K562 (cell line): ENCODE measurements at regions not wholly inside any gene's neighbourhood (a gene's known extent, or its start where the extent isn't known, plus 50 kb on each side); places are given as distances from the start of the nearest gene placed in this dataset.

Experiments used
- ATAC-seq: fragments of 200-7000 bp; cut with Tn5 transposase; 3 replicates; pipeline ENCODE4 v1.9.1; 2020; ENCODE audit warnings: moderate library complexity
- BruUV-seq: library from RNA; stranded (reverse); fragments of 400-500 nt; replicated peaks from 2 replicates; lab custom pipeline; 2021; lab: Mats Ljungman, UMichigan
- CTCF ChIA-PET: fragments of 300-600 bp; formaldehyde crosslinking; extraction: SDS; loops from one replicate; lab custom pipeline; 2021; ENCODE audit warnings: low intra/inter-chr PET ratio; lab: Yijun Ruan, JAX
- POLR2A ChIA-PET: fragments of 300-600, 350-650 bp; sonication (Branson Sonifier 250); formaldehyde crosslinking; extraction: SDS; loops from one replicate; lab custom pipeline; 2021; ENCODE audit warnings: antibody characterized with exemption, inconsistent platforms; lab: Yijun Ruan, JAX
- DNase-seq, 4 experiments: peaks; one replicate each; pipeline versions ENCODE4 v3.0.0 to v3.0.0-alpha.2; 2011 to 2018; ENCODE audit warnings: low spot score in 3 of 4, mixed read lengths in 3 of 4; ENCODE audit errors: extremely low read depth in 1 of 4
- FAIRE-seq: peaks from 2 replicates; lab custom pipeline; 2011; peaks lifted over from hg19 to GRCh38; lab: Jason Lieb, UNC
- H2AFZ ChIP-seq: 2 replicates; pipeline ENCODE4 v1.6.0; 2011; ENCODE audit warnings: low read depth, low read length, control low read depth, inconsistent platforms
- H3K27ac ChIP-seq: fragments of 200-600 bp; 3 replicates; pipeline ENCODE4 v1.8.0; 2011; ENCODE audit warnings: low read depth, mild to moderate bottlenecking, control low read depth, inconsistent platforms, low read length, moderate library complexity, mixed read lengths; ENCODE audit errors: extremely low read depth
- H3K27me3 ChIP-seq, 2 experiments: fragments of 300-600 bp in 1 of 2; 2 replicates in 1 of 2; 3 replicates in 1 of 2; pipeline versions ENCODE4 v1.6.0 to v1.8.0; 2011; ENCODE audit warnings: inconsistent platforms in 2 of 2, low read length in 2 of 2, mild to moderate bottlenecking in 1 of 2, mixed read lengths in 1 of 2, moderate library complexity in 1 of 2; ENCODE audit not compliant: control insufficient read depth in 2 of 2, insufficient read depth in 2 of 2
- H3K36me3 ChIP-seq: fragments of 300-600 bp; 3 replicates; pipeline ENCODE4 v1.8.0; 2011; ENCODE audit warnings: mild to moderate bottlenecking, low read length, inconsistent platforms; ENCODE audit not compliant: control insufficient read depth, insufficient read depth
- H3K4me1 ChIP-seq, 2 experiments: fragments of 200-600 bp in 1 of 2; replicated peaks in 1 of 2; 2 replicates in 1 of 2; 3 replicates in 1 of 2; pipeline versions ENCODE4 v1.5.1 to v1.8.0; 2011; ENCODE audit warnings: inconsistent platforms in 2 of 2, low read length in 2 of 2, mild to moderate bottlenecking in 1 of 2, mixed read lengths in 1 of 2, moderate library complexity in 1 of 2; ENCODE audit not compliant: control insufficient read depth in 2 of 2, insufficient read depth in 2 of 2
- H3K4me2 ChIP-seq: 2 replicates; pipeline ENCODE4 v1.6.1; 2011; ENCODE audit warnings: low read length, control low read depth, inconsistent platforms, mixed read lengths; ENCODE audit not compliant: insufficient read depth
- H3K4me3 ChIP-seq: fragments of 200-600 bp; sonication (generic), shearing (Covaris generic); 2 replicates; pipeline ENCODE4 v1.5.1; 2016; ENCODE audit warnings: control low read depth, inconsistent platforms
- H3K79me2 ChIP-seq: fragments of 200-600 bp; 3 replicates; pipeline ENCODE4 v1.8.0; 2011; ENCODE audit warnings: low read length, inconsistent platforms; ENCODE audit not compliant: control insufficient read depth, insufficient read depth
- H3K9ac ChIP-seq, 2 experiments: 2 replicates each; pipeline versions ENCODE4 v1.6.0 to v1.6.1; 2011; ENCODE audit warnings: low read depth in 2 of 2, low read length in 2 of 2, control low read depth in 1 of 2, inconsistent platforms in 1 of 2, mild to moderate bottlenecking in 1 of 2, mixed read lengths in 1 of 2; ENCODE audit not compliant: insufficient read depth in 1 of 2
- H3K9me1 ChIP-seq: one replicate; pipeline ENCODE4 v1.6.0; 2011; ENCODE audit warnings: inconsistent platforms, mild to moderate bottlenecking, low read length, moderate library complexity; ENCODE audit not compliant: control insufficient read depth, insufficient read depth
- H3K9me3 ChIP-seq: replicated peaks from 2 replicates; pipeline ENCODE4 v1.5.1; 2011; ENCODE audit warnings: low read depth, low read length, inconsistent platforms; ENCODE audit not compliant: control insufficient read depth, insufficient read depth
- H4K20me1 ChIP-seq: replicated peaks from 2 replicates; pipeline ENCODE4 v1.6.1; 2011; ENCODE audit warnings: low read length, inconsistent platforms, mixed read lengths; ENCODE audit not compliant: control insufficient read depth, insufficient read depth
- ARNT ChIP-seq, 2 experiments: fragments of 450-650 bp; IDR thresholded peaks; 2 replicates each; pipeline ENCODE4 v1.6.1; 2016; ENCODE audit warnings: mild to moderate bottlenecking in 1 of 2
- CTCF ChIP-seq, 3 experiments: IDR thresholded peaks in 2 of 3; conservative IDR thresholded peaks in 1 of 3; 2 replicates each; pipeline ENCODE4 v1.5.1; 2011 to 2012; ENCODE audit warnings: low read length in 3 of 3, mild to moderate bottlenecking in 3 of 3, control low read depth in 2 of 3, improper control_type of control experiment in 1 of 3, inconsistent platforms in 1 of 3, low read depth in 1 of 3, mixed read lengths in 1 of 3, moderate library complexity in 1 of 3; ENCODE audit not compliant: insufficient read depth in 2 of 3
- ETV5 ChIP-seq: sonication (generic); formaldehyde crosslinking; IDR thresholded peaks from 2 replicates; pipeline ENCODE4 v1.4.0; 2020; ENCODE audit warnings: low read depth, mild to moderate bottlenecking, missing genetic modification reagents
- GABPB1 ChIP-seq: sonication (generic); formaldehyde crosslinking; IDR thresholded peaks from 2 replicates; pipeline ENCODE4 v1.8.0; 2022; ENCODE audit warnings: mild to moderate bottlenecking, missing genetic modification reagents
- HOMEZ ChIP-seq: fragments of 250-450 bp; sonication (Bioruptor Pico); IDR thresholded peaks from 2 replicates; pipeline ENCODE4 v1.4.0; 2020; ENCODE audit warnings: mild to moderate bottlenecking, moderate library complexity
- KDM1A ChIP-seq, 2 experiments: fragments of 450-650 bp; IDR thresholded peaks; 2 replicates each; pipeline ENCODE4 v1.6.1; 2016; ENCODE audit warnings: mild to moderate bottlenecking in 2 of 2
- MEF2A ChIP-seq: IDR thresholded peaks from 2 replicates; pipeline ENCODE4 v1.6.1; 2011; ENCODE audit warnings: low read depth, mild to moderate bottlenecking, low read length, moderate library complexity; ENCODE audit not compliant: control insufficient read depth
- MEIS2 ChIP-seq: fragments of 450-650 bp; IDR thresholded peaks from 2 replicates; pipeline ENCODE4 v1.6.1; 2014; ENCODE audit warnings: mild to moderate bottlenecking; ENCODE audit not compliant: partially characterized antibody
- MYBL2 ChIP-seq, 2 experiments: fragments of 450-650 bp in 1 of 2; sonication (generic) in 1 of 2; formaldehyde crosslinking in 1 of 2; IDR thresholded peaks; 2 replicates each; pipeline versions ENCODE4 v1.6.1 to v1.8.1; 2017 to 2022; ENCODE audit warnings: borderline replicate concordance in 1 of 2, inconsistent platforms in 1 of 2, low read depth in 1 of 2, mild to moderate bottlenecking in 1 of 2, missing genetic modification reagents in 1 of 2, moderate library complexity in 1 of 2
- MYC ChIP-seq, 2 experiments: fragments of 250-450 bp in 1 of 2; sonication (Bioruptor Pico) in 1 of 2; IDR thresholded peaks; 2 replicates each; pipeline versions ENCODE4 v1.5.1 to v1.6.1; 2012 to 2021; ENCODE audit warnings: low read depth in 2 of 2, borderline replicate concordance in 1 of 2, improper control_type of control experiment in 1 of 2, low read length in 1 of 2, mild to moderate bottlenecking in 1 of 2, moderate library complexity in 1 of 2
- SPI1 ChIP-seq: IDR thresholded peaks from 2 replicates; pipeline ENCODE4 v1.6.1; 2011; ENCODE audit warnings: low read depth, low read length, control low read depth, borderline replicate concordance
- TCF15 ChIP-seq: fragments of 250-450 bp; sonication (Bioruptor Pico); IDR thresholded peaks from 2 replicates; pipeline ENCODE4 v1.8.0; 2022; ENCODE audit warnings: moderate library complexity, mild to moderate bottlenecking, inconsistent platforms
- TCF7L2 ChIP-seq: fragments of 150-350 bp; IDR thresholded peaks from 2 replicates; pipeline ENCODE4 v1.6.1; 2016; ENCODE audit warnings: low read depth, mild to moderate bottlenecking, low read length, moderate library complexity
- ZC3H8 ChIP-seq: fragments of 450-650 bp; IDR thresholded peaks from 2 replicates; pipeline ENCODE4 v1.6.1; 2017
- ZNF274 ChIP-seq: IDR thresholded peaks from 2 replicates; pipeline ENCODE4 v1.6.1; 2011; ENCODE audit warnings: low read depth, mild to moderate bottlenecking, low read length, moderate library complexity, borderline replicate concordance
- ZNF324 ChIP-seq: fragments of 250-450 bp; sonication (Bioruptor Pico); IDR thresholded peaks from 2 replicates; pipeline ENCODE4 v1.4.0; 2020; ENCODE audit warnings: mild to moderate bottlenecking
- ZNF445 ChIP-seq: fragments of 250-450 bp; sonication (Bioruptor Pico); IDR thresholded peaks from 2 replicates; pipeline ENCODE4 v1.4.0; 2020; ENCODE audit warnings: low read depth, mild to moderate bottlenecking, moderate library complexity
- ZNF75A ChIP-seq: fragments of 450-650 bp; formaldehyde crosslinking; IDR thresholded peaks from 2 replicates; pipeline ENCODE4 v1.4.0; 2020; ENCODE audit warnings: mild to moderate bottlenecking
- WGBS: fragments of 100-300 bp; shearing (Covaris generic); methylation state at CpG from one replicate; pipeline ENCODE4 v1.1.6; 2016; ENCODE audit warnings: low coverage, mixed read lengths; ENCODE audit not compliant: insufficient coverage; ENCODE audit errors: missing lambda C conversion rate; 5-methylcytosine and 5-hydroxymethylcytosine counted together
- in situ Hi-C: fragments of 300-500 bp; cut with MboI; formaldehyde crosslinking; loops from 4 replicates; pipeline ENCODE4 v1.15.0; 2018; ENCODE audit warnings: inconsistent platforms, mixed read lengths
- intact Hi-C: fragments of 100-400 bp; cut with micrococcal nuclease; formaldehyde crosslinking; loops from 2 replicates; pipeline ENCODE4 v1.14.2; 2022

GRCh38 chr1:229836324-229836723 is 210.3 kb downstream of the URB2 start (continued):
- TF ChIP-seq SPI1 (peak; percentile 94), TCF15 (CRISPR knock-in tag) (no peak), MYC (IDR thresholded peaks at IDR 0.05; ENCODE audit: low read depth, low read length) (peak; percentile 38; the same call in 1 of the 2 replicates), MYC (CRISPR knock-in tag; IDR thresholded peaks at IDR 0.05; ENCODE audit: borderline replicate concordance, low read depth) (no peak), MEIS2 (peak; percentile 49), MYBL2 (IDR thresholded peaks at IDR 0.05; ENCODE audit: low read depth) (peak; percentile 37; the same call in 1 of the 2 replicates), MYBL2 (CRISPR knock-in tag; IDR thresholded peaks at IDR 0.05; ENCODE audit: borderline replicate concordance) (no peak)

GRCh38 chr1:229838204-229838603 is 212.2 kb downstream of the URB2 start:
- Histone ChIP-seq H3K4me2 (no peak overlapping the region), H3K27ac (no peak overlapping the region), H3K27me3 (peaks cover 11 to 13% of the 10 kb centered on the region in 2 experiments; a peak in 4 of 5 replicates), H3K79me2 (no peaks in the 10 kb centered on the region), H3K9me3 (no peaks in the 10 kb centered on the region), H3K4me3 (no peak overlapping the region), H3K9me1 (no peaks in the 10 kb centered on the region), H3K9ac (no peak overlapping the region), H3K36me3 (no peaks in the 10 kb centered on the region), H4K20me1 (no peaks in the 10 kb centered on the region), H2AFZ (no peak overlapping the region), H3K4me1 (no peaks in the 10 kb centered on the region)
- ATAC-seq (no peak), FAIRE-seq (no peak), DNase-seq (no peak)
- WGBS: 3% methylated on average over 7 of the region's 7 CpGs
- ChIA-PET POLR2A (interaction anchor here (0.6 kb wide), 2 partner anchors 22 to 44 kb away, joined by 3 to 5 read pairs; no protein-coding TSS in a partner anchor), CTCF (no interaction called here)
- no TSS peak for BruUV-seq
- intact Hi-C loops (no loop called here), in situ Hi-C loops (no loop called here)
- TF ChIP-seq MEF2A: no peak
- TF ChIP-seq ETV5 (CRISPR knock-in tag): no peak
- no peak for TF ChIP-seq ZNF75A (CRISPR knock-in tag)
- TF ChIP-seq ZC3H8: no peak
- no peak for TF ChIP-seq ZNF324 (CRISPR knock-in tag)
- no peak for TF ChIP-seq TCF7L2
- TF ChIP-seq ARNT (IDR thresholded peaks at IDR 0.05): no peak
- TF ChIP-seq GABPB1 (CRISPR knock-in tag): no peak
- TF ChIP-seq KDM1A (IDR thresholded peaks at IDR 0.05): no peak
- no peak for TF ChIP-seq ZNF274
- TF ChIP-seq CTCF (IDR thresholded peaks at IDR 0.05 in 2 of 3, conservative IDR thresholded peaks at IDR 0.05 in 1 of 3; ENCODE audit: insufficient read depth in 2 of 3, low read depth in 1 of 3, low read length in 3 of 3): no peak
- TF ChIP-seq HOMEZ: no peak
- no peak for TF ChIP-seq ZNF445 (CRISPR knock-in tag)
